Upper lobe of right lung (tissue), 1 donor: ENCODE measurements at regions not wholly inside any gene's neighbourhood (a gene's known extent, or its start where the extent isn't known, plus 50 kb on each side); places are given as distances from the start of the nearest gene placed in this dataset.

ENCODE experiments used
- ATAC-seq: fragments of 200-7000 bp; cut with Tn5 transposase; one replicate; pipeline ENCODE4 v1.9.1; 2020; ENCODE audit warnings: mild to moderate bottlenecking, moderate library complexity
- DNase-seq: peaks from one replicate; pipeline ENCODE4 v3.0.0-alpha.2; 2020
- H3K27ac ChIP-seq: fragments of 200-600 bp; one replicate; pipeline ENCODE4 v1.8.0; 2022
- H3K27me3 ChIP-seq: fragments of 200-600 bp; one replicate; pipeline ENCODE4 v1.8.0; 2022; ENCODE audit warnings: mild to moderate bottlenecking
- H3K36me3 ChIP-seq: fragments of 200-600 bp; one replicate; pipeline ENCODE4 v1.8.0; 2022
- H3K4me1 ChIP-seq: fragments of 200-600 bp; one replicate; pipeline ENCODE4 v1.8.0; 2022
- H3K4me3 ChIP-seq: fragments of 200-600 bp; one replicate; pipeline ENCODE4 v1.8.0; 2022; ENCODE audit warnings: mild to moderate bottlenecking
- H3K9me3 ChIP-seq: fragments of 200-600 bp; one replicate; pipeline ENCODE4 v1.8.0; 2022
- intact Hi-C: fragments of 100-400 bp; cut with DNase I; formaldehyde crosslinking; loops from one replicate; pipeline ENCODE4 v1.11.0; 2022
- TF ChIP-seq, protein P1 (sequence below): fragments of 200-600 bp; IDR thresholded peaks from one replicate; pipeline ENCODE4 v1.8.0; 2022; ENCODE audit warnings: antibody characterized with exemption
- donor health status: DM: no; HTN: yes; CAD: no; lungs with severe emphysema.

GRCh38 chr5:74081126-74081525 is 455.1 kb downstream of the ARHGEF28 start:
- ATAC-seq (no peak), DNase-seq (no peak)
- TF ChIP-seq, protein P1, sequence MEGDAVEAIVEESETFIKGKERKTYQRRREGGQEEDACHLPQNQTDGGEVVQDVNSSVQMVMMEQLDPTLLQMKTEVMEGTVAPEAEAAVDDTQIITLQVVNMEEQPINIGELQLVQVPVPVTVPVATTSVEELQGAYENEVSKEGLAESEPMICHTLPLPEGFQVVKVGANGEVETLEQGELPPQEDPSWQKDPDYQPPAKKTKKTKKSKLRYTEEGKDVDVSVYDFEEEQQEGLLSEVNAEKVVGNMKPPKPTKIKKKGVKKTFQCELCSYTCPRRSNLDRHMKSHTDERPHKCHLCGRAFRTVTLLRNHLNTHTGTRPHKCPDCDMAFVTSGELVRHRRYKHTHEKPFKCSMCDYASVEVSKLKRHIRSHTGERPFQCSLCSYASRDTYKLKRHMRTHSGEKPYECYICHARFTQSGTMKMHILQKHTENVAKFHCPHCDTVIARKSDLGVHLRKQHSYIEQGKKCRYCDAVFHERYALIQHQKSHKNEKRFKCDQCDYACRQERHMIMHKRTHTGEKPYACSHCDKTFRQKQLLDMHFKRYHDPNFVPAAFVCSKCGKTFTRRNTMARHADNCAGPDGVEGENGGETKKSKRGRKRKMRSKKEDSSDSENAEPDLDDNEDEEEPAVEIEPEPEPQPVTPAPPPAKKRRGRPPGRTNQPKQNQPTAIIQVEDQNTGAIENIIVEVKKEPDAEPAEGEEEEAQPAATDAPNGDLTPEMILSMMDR = no peak
- Histone ChIP-seq H3K4me3 (no peak overlapping the region), H3K27ac (no peak overlapping the region), H3K9me3 (no peaks in the 10 kb centered on the region), H3K36me3 (no peaks in the 10 kb centered on the region), H3K27me3 (no peaks in the 10 kb centered on the region), H3K4me1 (no peaks in the 10 kb centered on the region)
- intact Hi-C loops = no loop called here

- no peak for ATAC-seq
- no peaks in the 10 kb centered on the region for H3K9me3 ChIP-seq
- no peak overlapping the region for H3K27ac ChIP-seq
- no peaks in the 10 kb centered on the region for H3K4me1 ChIP-seq
- TF ChIP-seq, protein P1 = no peak
- DNase-seq = no peak
- no peaks in the 10 kb centered on the region for H3K36me3 ChIP-seq
- H3K27me3 ChIP-seq = no peaks in the 10 kb centered on the region
- intact Hi-C loops = no loop called here
- no peak overlapping the region for H3K4me3 ChIP-seq
Measured at GRCh38 chr5:74079971-74080556, 454.1 kb downstream of the ARHGEF28 start.

DNA sequence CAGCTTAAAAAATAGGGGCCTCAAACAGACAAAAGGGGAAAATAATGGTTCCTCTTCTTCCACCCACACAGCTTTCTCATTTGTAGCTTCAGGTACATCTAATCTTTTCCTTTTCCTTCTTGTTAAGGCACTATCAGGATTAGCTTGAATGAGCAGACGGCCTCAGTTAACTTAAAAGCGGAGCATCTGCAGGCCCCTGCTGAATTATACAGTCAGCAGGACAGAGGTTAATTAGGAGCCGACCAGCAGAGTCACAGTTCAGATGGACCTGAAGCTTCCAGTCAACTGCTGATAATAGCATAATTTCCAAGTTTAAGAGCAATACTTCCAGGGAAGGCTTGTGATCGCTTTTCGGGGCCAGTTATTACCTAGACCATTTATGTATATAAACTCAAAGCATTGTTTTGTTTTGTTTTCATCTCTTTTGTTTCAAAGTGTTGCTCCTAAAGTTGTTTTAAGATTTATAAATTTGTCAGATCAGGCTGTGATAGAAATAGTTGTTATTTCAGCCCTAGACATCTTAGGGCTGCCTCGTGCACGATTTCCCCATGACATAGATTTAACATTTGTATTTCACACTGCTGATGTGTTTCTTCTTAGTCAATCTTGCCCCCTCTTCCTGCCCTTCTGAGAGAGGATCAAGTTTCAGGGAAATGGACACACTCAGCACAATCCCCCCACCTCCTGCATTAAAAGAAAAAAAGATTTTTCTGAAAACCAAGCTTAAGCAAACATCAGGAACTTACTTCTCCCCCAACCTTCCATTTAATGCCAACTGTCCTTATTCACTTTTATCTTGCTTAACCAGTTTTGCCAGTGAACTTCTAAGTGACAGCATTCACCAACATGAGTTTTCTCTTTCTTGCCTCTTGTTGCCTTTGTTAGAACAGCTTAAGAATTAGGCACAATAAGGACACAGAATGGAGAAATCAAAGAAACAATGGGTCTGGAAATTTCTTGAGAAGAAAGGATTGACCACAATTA is 449.8 kb downstream of the ARHGEF28 start:
- H3K4me3 ChIP-seq = no peak overlapping the region
- H3K27ac ChIP-seq = no peak overlapping the region
- ATAC-seq (peak; percentile 47), DNase-seq (no peak)
- H3K4me1 ChIP-seq = no peaks in the 10 kb centered on the region
- no peaks in the 10 kb centered on the region for H3K27me3 ChIP-seq
- TF ChIP-seq, protein P1 = no peak
- no peaks in the 10 kb centered on the region for H3K9me3 ChIP-seq
- intact Hi-C loops = no loop called here
- H3K36me3 ChIP-seq = no peaks in the 10 kb centered on the region

DNA sequence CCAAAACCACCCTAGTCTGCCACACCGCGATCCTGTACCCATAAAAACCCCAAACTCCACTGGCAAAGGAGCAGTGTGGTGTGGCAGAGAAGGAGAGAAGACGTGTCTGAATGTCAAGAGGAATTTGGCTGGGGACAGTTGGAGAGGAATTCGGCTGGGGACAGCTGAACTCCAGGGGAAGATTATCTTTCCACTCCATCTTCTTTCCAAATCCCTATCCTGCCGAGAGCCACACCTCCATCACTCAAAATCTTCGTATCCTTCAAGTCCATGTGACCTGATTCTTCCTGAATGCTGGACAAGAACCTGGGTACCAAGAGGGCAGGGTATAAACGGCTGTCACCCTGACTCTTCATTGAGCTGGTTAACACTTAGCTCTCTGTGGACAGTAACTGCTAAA is 448.1 kb downstream of the ARHGEF28 start:
- no peak overlapping the region for H3K4me3 ChIP-seq
- no peak for DNase-seq
- intact Hi-C loops = no loop called here
- TF ChIP-seq, protein P1 = no peak
- H3K36me3 ChIP-seq = no peaks in the 10 kb centered on the region
- H3K27ac ChIP-seq = no peak overlapping the region
- H3K27me3 ChIP-seq = no peaks in the 10 kb centered on the region
- H3K4me1 ChIP-seq = no peaks in the 10 kb centered on the region
- no peak for ATAC-seq
- no peaks in the 10 kb centered on the region for H3K9me3 ChIP-seq

DNA sequence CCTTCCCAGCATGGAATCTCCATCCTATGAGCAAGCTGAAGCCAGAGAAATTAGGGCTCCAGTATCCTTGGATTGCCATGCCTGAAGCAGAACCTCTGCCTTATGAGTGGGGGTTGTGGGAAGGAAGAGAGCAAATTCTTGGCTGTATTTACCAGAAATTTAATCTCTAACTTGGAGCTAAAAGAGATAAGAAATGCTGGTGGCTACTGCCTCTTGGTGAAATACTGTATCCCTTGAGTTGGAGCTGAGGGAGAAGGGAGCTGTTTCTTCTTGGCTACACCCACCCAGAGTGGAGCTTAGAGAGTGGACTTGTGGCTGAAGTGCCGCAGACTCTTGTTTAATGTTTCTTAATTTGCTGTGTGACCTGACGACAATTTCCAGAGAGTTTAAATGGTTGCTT is 447.3 kb downstream of the ARHGEF28 start:
- DNase-seq (no peak), ATAC-seq (peak; percentile 43)
- TF ChIP-seq, protein P1 = no peak
- intact Hi-C loops = no loop called here
- H3K4me1 ChIP-seq = no peaks in the 10 kb centered on the region
- H3K27me3 ChIP-seq = no peaks in the 10 kb centered on the region
- no peak overlapping the region for H3K27ac ChIP-seq
- no peaks in the 10 kb centered on the region for H3K9me3 ChIP-seq
- H3K4me3 ChIP-seq = no peak overlapping the region
- H3K36me3 ChIP-seq = no peaks in the 10 kb centered on the region
